H1 (cell line): ENCODE measurements at regions not wholly inside any gene's neighbourhood (a gene's known extent, or its start where the extent isn't known, plus 50 kb on each side); places are given as distances from the start of the nearest gene placed in this dataset.

Source experiments
- CREB1 ChIP-seq: IDR thresholded peaks from 2 replicates; pipeline ENCODE4 v1.6.1; 2012; ENCODE audit warnings: inconsistent platforms
- EP300 ChIP-seq, 2 experiments: IDR thresholded peaks; 1 replicate in 1 of 2; 2 replicates in 1 of 2; pipeline ENCODE4 v1.6.1; 2011 to 2012; ENCODE audit warnings: low read depth in 2 of 2, low read length in 2 of 2, mild to moderate bottlenecking in 2 of 2, borderline replicate concordance in 1 of 2, inconsistent platforms in 1 of 2, moderate library complexity in 1 of 2
- GABPA ChIP-seq: IDR thresholded peaks from 2 replicates; pipeline ENCODE4 v1.6.1; 2011; ENCODE audit warnings: mild to moderate bottlenecking, low read length, moderate library complexity, borderline replicate concordance; ENCODE audit not compliant: insufficient read depth
- JUN ChIP-seq: IDR thresholded peaks from 2 replicates; pipeline ENCODE4 v1.6.1; 2011; ENCODE audit warnings: low read depth, mild to moderate bottlenecking, improper control_type of control experiment, low read length
- JUND ChIP-seq: IDR thresholded peaks from 2 replicates; pipeline ENCODE4 v1.6.1; 2011; ENCODE audit warnings: mild to moderate bottlenecking, improper control_type of control experiment, low read length
- MAFK ChIP-seq: IDR thresholded peaks from 2 replicates; pipeline ENCODE4 v1.6.1; 2012; ENCODE audit warnings: low read depth, mild to moderate bottlenecking, improper control_type of control experiment, low read length
- PHF8 ChIP-seq: fragments of 200-600 bp; sonication (generic); conservative IDR thresholded peaks from 2 replicates; pipeline ENCODE4 v1.7.1; 2012; ENCODE audit warnings: low read depth, mild to moderate bottlenecking, inconsistent platforms, low read length, moderate library complexity
- POLR2A ChIP-seq, 2 experiments: IDR thresholded peaks; 1 replicate in 1 of 2; 2 replicates in 1 of 2; pipeline ENCODE4 v1.6.1; 2011; ENCODE audit warnings: low read depth in 2 of 2, low read length in 2 of 2, mild to moderate bottlenecking in 2 of 2; ENCODE audit errors: control extremely low read depth in 1 of 2
- RAD21 ChIP-seq, 2 experiments: IDR thresholded peaks in 1 of 2; conservative IDR thresholded peaks in 1 of 2; 2 replicates each; pipeline ENCODE4 v1.6.1; 2011; ENCODE audit warnings: low read depth in 2 of 2, low read length in 2 of 2, improper control_type of control experiment in 1 of 2, inconsistent platforms in 1 of 2, mild to moderate bottlenecking in 1 of 2, moderate library complexity in 1 of 2
- RFX5 ChIP-seq: IDR thresholded peaks from 2 replicates; pipeline ENCODE4 v1.6.1; 2011; ENCODE audit warnings: low read depth, low read length, improper control_type of control experiment, borderline replicate concordance
- SP1 ChIP-seq: IDR thresholded peaks from 2 replicates; pipeline ENCODE4 v1.6.1; 2011; ENCODE audit warnings: low read depth, low read length
- SP4 ChIP-seq: IDR thresholded peaks from 2 replicates; pipeline ENCODE4 v1.6.1; 2012; ENCODE audit warnings: low read length, inconsistent platforms
- TF ChIP-seq, protein P1 (sequence below), 3 experiments: IDR thresholded peaks; 1 replicate in 2 of 3; 2 replicates in 1 of 3; pipeline versions ENCODE4 v1.5.1 to v1.6.1; 2011; ENCODE audit warnings: low read length in 3 of 3, mild to moderate bottlenecking in 3 of 3, inconsistent platforms in 2 of 3, low read depth in 1 of 3, moderate library complexity in 1 of 3; ENCODE audit not compliant: insufficient read depth in 1 of 3; ENCODE audit errors: control extremely low read depth in 1 of 3

DNA sequence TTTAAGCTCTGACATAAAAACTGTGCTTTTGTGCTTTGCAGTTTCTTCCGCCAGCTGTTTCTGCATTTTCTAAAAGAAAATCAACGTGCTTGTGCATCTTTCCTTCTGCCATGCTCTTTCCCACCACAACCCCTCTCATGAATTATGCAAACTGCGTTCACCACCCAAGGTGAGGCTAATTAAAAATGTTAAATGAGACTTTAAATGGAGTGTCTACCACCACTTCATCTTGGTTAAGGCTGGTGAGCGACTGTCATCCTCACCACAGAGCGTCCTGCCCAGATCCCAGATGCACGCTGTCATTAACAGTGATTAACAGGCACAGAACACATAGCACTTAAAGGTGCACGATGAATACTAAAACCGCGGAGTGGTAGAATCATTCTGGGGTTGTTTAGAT is 250.5 kb upstream of the RAB6C start:
- TF ChIP-seq CREB1: no peak
- TF ChIP-seq POLR2A (IDR thresholded peaks at IDR 0.05; ENCODE audit: control extremely low read depth in 1 of 2, low read depth in 2 of 2, low read length in 2 of 2): no peak
- no peak for TF ChIP-seq SP4
- TF ChIP-seq RFX5: no peak
- TF ChIP-seq, protein P1, sequence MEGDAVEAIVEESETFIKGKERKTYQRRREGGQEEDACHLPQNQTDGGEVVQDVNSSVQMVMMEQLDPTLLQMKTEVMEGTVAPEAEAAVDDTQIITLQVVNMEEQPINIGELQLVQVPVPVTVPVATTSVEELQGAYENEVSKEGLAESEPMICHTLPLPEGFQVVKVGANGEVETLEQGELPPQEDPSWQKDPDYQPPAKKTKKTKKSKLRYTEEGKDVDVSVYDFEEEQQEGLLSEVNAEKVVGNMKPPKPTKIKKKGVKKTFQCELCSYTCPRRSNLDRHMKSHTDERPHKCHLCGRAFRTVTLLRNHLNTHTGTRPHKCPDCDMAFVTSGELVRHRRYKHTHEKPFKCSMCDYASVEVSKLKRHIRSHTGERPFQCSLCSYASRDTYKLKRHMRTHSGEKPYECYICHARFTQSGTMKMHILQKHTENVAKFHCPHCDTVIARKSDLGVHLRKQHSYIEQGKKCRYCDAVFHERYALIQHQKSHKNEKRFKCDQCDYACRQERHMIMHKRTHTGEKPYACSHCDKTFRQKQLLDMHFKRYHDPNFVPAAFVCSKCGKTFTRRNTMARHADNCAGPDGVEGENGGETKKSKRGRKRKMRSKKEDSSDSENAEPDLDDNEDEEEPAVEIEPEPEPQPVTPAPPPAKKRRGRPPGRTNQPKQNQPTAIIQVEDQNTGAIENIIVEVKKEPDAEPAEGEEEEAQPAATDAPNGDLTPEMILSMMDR (IDR thresholded peaks at IDR 0.05; ENCODE audit: control extremely low read depth in 1 of 3, insufficient read depth in 1 of 3, low read depth in 1 of 3, low read length in 3 of 3): no peak
- TF ChIP-seq MAFK: no peak
- no peak for TF ChIP-seq JUN
- TF ChIP-seq SP1: no peak
- no peak for TF ChIP-seq GABPA
- no peak for TF ChIP-seq RAD21 (IDR thresholded peaks at IDR 0.05 in 1 of 2, conservative IDR thresholded peaks at IDR 0.05 in 1 of 2; ENCODE audit: low read depth in 2 of 2, low read length in 2 of 2)
- TF ChIP-seq EP300 (IDR thresholded peaks at IDR 0.05; ENCODE audit: borderline replicate concordance in 1 of 2, low read depth in 2 of 2, low read length in 2 of 2): no peak
- TF ChIP-seq JUND: no peak
- TF ChIP-seq PHF8: no peak
